Bone marrow (tissue), 2 donors: ENCODE measurements at regions not wholly inside any gene's neighbourhood (a gene's known extent, or its start where the extent isn't known, plus 50 kb on each side); places are given as distances from the start of the nearest gene placed in this dataset.
"Not testable (repeated sequence)": the region's sequence is repeated elsewhere in the genome, so short reads cannot be mapped to it uniquely, and the experiment has no call there.

Experiments used
- DNase-seq, 2 donors: peaks; one replicate each; lab custom pipeline; 2025; lab: John Stamatoyannopoulos, UW

- no peak for DNase-seq
These were observed 87.1 kb downstream of the SCN11A start for GRCh38 chr3:38964646-38965045.

- DNase-seq, result no peak
These were observed 87.5 kb downstream of the SCN11A start for GRCh38 chr3:38964204-38964603.

- DNase-seq, result no peak
These were observed 90.7 kb downstream of the SCN11A start for GRCh38 chr3:38960953-38961622.

GRCh38 chr3:38960042-38960622 lies 91.6 kb downstream of the SCN11A start:
- DNase-seq, result no peak

GRCh38 chr3:38958026-38958720 lies 93.6 kb downstream of the SCN11A start:
- DNase-seq, result no peak

- no peak for DNase-seq
These were observed 94.4 kb downstream of the SCN11A start for GRCh38 chr3:38957296-38957695.

GRCh38 chr3:38952721-38953120 lies 99.0 kb downstream of the SCN11A start:
- no peak for DNase-seq

GRCh38 chr3:38951167-38951566 lies 100.6 kb downstream of the SCN11A start:
- DNase-seq, result not testable (repeated sequence)

GRCh38 chr3:38950581-38950980 lies 101.2 kb downstream of the SCN11A start:
- DNase-seq, result no peak

- no peak for DNase-seq
These were observed 101.8 kb downstream of the SCN11A start for GRCh38 chr3:38949994-38950393.

GRCh38 chr3:38940394-38940793 lies 111.3 kb downstream of the SCN11A start:
- DNase-seq, result no peak

- DNase-seq, result no peak
These were observed 109.3 kb upstream of the SCN10A start for GRCh38 chr3:38925351-38925750.

GRCh38 chr3:38916706-38917105 lies 100.7 kb upstream of the SCN10A start:
- DNase-seq, result no peak

- DNase-seq, result no peak
These were observed 91.4 kb upstream of the SCN10A start for GRCh38 chr3:38907426-38907825.

GRCh38 chr3:38890426-38890825 lies 74.4 kb upstream of the SCN10A start:
- DNase-seq, result no peak

GRCh38 chr3:38878646-38879045 lies 62.6 kb upstream of the SCN10A start:
- DNase-seq, result no peak
